HG03571 (cell line): ENCODE measurements at regions not wholly inside any gene's neighbourhood (a gene's known extent, or its start where the extent isn't known, plus 50 kb on each side); places are given as distances from the start of the nearest gene placed in this dataset.
A peak's percentile ranks its signal among the peaks of the same experiment; 100 is the strongest.
"Not testable (repeated sequence)": the region's sequence is repeated elsewhere in the genome, so short reads cannot be mapped to it uniquely, and the experiment has no call there.

ENCODE experiments used
- ATAC-seq: cut with Tn5 transposase; IDR thresholded peaks from one replicate; pipeline ENCODE4 v1.9.1; 2021; ENCODE audit not compliant: unreplicated experiment

GRCh38 chr21:7743940-7744339 is 2777.4 kb upstream of the TPTE start:
- not testable (repeated sequence) for ATAC-seq

GRCh38 chr21:7744406-7745099 is 2776.8 kb upstream of the TPTE start:
- ATAC-seq, result peak; percentile 96

- ATAC-seq, result peak; percentile 82
Observed at GRCh38 chr21:7745100-7745450, 2776.3 kb upstream of the TPTE start.

- ATAC-seq, result not testable (repeated sequence)
Observed at GRCh38 chr21:7747964-7748363, 2773.4 kb upstream of the TPTE start.

GRCh38 chr21:7752611-7753010 is 2768.8 kb upstream of the TPTE start:
- not testable (repeated sequence) for ATAC-seq

GRCh38 chr21:7753380-7753877 is 2768.0 kb upstream of the TPTE start:
- ATAC-seq, result peak; percentile 89

GRCh38 chr21:7769985-7770384 is 2751.4 kb upstream of the TPTE start:
- not testable (repeated sequence) for ATAC-seq

GRCh38 chr21:7774219-7774618 is 2747.2 kb upstream of the TPTE start:
- not testable (repeated sequence) for ATAC-seq

GRCh38 chr21:7775327-7775984 is 2745.9 kb upstream of the TPTE start:
- ATAC-seq, result not testable (repeated sequence)

GRCh38 chr21:7776035-7776434 is 2745.3 kb upstream of the TPTE start:
- ATAC-seq, result not testable (repeated sequence)

GRCh38 chr21:7776622-7777021 is 2744.8 kb upstream of the TPTE start:
- ATAC-seq, result not testable (repeated sequence)

GRCh38 chr21:7777289-7777688 is 2744.1 kb upstream of the TPTE start:
- ATAC-seq, result not testable (repeated sequence)

- not testable (repeated sequence) for ATAC-seq
Observed at GRCh38 chr21:7787427-7788078, 2733.8 kb upstream of the TPTE start.

- not testable (repeated sequence) for ATAC-seq
Observed at GRCh38 chr21:7793797-7794196, 2727.6 kb upstream of the TPTE start.

GRCh38 chr21:7797328-7797727 is 2724.1 kb upstream of the TPTE start:
- not testable (repeated sequence) for ATAC-seq

- not testable (repeated sequence) for ATAC-seq
Observed at GRCh38 chr21:7798446-7798845, 2722.9 kb upstream of the TPTE start.

GRCh38 chr21:7799697-7800096 is 2721.7 kb upstream of the TPTE start:
- not testable (repeated sequence) for ATAC-seq

GRCh38 chr21:7813475-7813874 is 2707.9 kb upstream of the TPTE start:
- ATAC-seq, result not testable (repeated sequence)

GRCh38 chr21:7817013-7817412 is 2704.4 kb upstream of the TPTE start:
- not testable (repeated sequence) for ATAC-seq

GRCh38 chr21:7819301-7819700 is 2702.1 kb upstream of the TPTE start:
- ATAC-seq, result not testable (repeated sequence)

GRCh38 chr21:7825627-7826026 is 2695.8 kb upstream of the TPTE start:
- ATAC-seq, result not testable (repeated sequence)

GRCh38 chr21:7826174-7826573 is 2695.2 kb upstream of the TPTE start:
- not testable (repeated sequence) for ATAC-seq
